PC-9 (cell line): ENCODE measurements at regions not wholly inside any gene's neighbourhood (a gene's known extent, or its start where the extent isn't known, plus 50 kb on each side); places are given as distances from the start of the nearest gene placed in this dataset.

ENCODE experiments used
- CTCF ChIP-seq: fragments of 200-600 bp; sonication (generic); conservative IDR thresholded peaks from 2 replicates; pipeline ENCODE4 v1.6.1; 2017; ENCODE audit warnings: mixed run types, antibody characterized with exemption, mild to moderate bottlenecking, moderate library complexity
- EZH2 ChIP-seq: fragments of 200-600 bp; sonication (generic); IDR thresholded peaks from 2 replicates; pipeline ENCODE4 v1.8.0; 2017; ENCODE audit warnings: antibody characterized with exemption, low read depth

DNA sequence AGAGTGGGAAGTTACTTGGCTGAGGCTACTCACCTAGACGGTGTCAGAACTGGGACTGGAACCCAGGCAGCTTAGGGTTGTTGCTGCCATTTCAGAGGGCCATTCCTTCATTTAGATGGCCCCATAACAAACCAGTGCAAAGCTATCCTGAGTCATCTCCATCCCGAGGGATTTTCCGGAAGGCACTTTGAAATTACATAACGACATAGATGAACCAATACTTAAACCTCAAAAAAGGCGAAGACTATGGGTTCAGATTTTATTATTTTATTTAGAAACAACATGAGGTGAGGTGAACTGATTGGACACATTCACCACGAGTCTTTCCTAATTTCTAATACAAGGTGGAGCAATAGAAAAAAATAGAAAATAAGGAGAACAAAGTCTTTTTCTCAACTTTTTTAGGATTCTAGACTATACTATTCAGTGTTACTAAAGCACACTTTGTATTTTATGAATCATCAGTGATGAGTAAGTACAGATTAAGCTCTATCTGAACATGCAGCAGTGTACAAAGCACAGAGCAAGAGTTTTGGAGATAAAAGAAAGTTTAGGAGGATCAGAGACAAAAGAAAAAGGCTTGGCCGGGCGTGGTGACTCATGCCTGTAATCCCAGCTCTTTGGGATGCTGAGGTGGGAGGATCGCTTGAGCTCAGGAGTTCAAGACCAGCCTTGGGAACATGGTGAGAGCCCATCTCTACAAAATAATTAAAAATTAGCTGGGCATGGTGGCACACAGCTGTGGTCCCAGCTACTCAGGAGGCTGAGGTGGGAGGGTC, 79.5 kb upstream of the SVIL start:
- TF ChIP-seq CTCF (no peak), EZH2 (no peak)
